Nephron progenitor cell (in vitro differentiated cells): ENCODE measurements at regions not wholly inside any gene's neighbourhood (a gene's known extent, or its start where the extent isn't known, plus 50 kb on each side); places are given as distances from the start of the nearest gene placed in this dataset.

Experiments used
- DNase-seq: peaks from one replicate; pipeline ENCODE4 v3.0.0; 2021
- H3K27ac Mint-ChIP-seq: 2 replicates; pipeline ENCODE4 v1.8.0; 2021; ENCODE audit warnings: mild to moderate bottlenecking, moderate library complexity, mixed read lengths
- H3K27me3 Mint-ChIP-seq: 2 replicates; pipeline ENCODE4 v1.8.0; 2021; ENCODE audit warnings: mild to moderate bottlenecking, low read depth, mixed read lengths; ENCODE audit not compliant: poor library complexity
- H3K36me3 Mint-ChIP-seq: 2 replicates; pipeline ENCODE4 v1.8.0; 2021; ENCODE audit warnings: low read depth, mixed read lengths
- H3K4me1 Mint-ChIP-seq: 2 replicates; pipeline ENCODE4 v1.8.0; 2021; ENCODE audit warnings: mixed read lengths
- H3K4me3 Mint-ChIP-seq: 2 replicates; pipeline ENCODE4 v1.8.0; 2021; ENCODE audit warnings: mild to moderate bottlenecking, moderate library complexity, mixed read lengths
- H3K9me3 Mint-ChIP-seq: 2 replicates; pipeline ENCODE4 v1.8.0; 2021; ENCODE audit warnings: mild to moderate bottlenecking, moderate library complexity, mixed read lengths
- CTCF ChIP-seq: fragments of 200-600 bp; sonication (generic); IDR thresholded peaks from 2 replicates; pipeline ENCODE4 v1.5.0; 2021; ENCODE audit warnings: antibody characterized with exemption

DNA sequence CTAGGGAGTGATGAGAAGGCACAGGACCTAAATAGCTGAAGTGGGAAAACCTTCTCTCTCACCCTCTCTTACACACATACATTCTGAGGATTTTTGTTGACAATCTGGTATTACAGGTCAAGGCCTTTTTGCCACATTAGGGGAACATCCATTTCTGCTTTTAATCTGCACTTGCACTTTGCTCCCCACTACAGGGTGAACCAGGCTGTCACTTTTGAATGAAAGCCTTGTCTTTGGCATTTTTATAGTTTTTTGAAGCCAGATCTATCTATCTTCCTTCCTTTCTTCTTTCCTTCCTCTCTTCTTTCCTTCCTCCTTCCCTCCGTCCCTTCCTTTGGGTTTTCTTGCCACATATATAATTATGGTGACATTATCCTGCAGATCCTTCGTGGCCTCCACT, 165.9 kb upstream of the OTX2 start:
- TF ChIP-seq CTCF, result no peak
- no peak for DNase-seq
- Mint-ChIP-seq H3K4me1 (no peaks in the 10 kb centered on the region), H3K27me3 (peaks cover 4% of the 10 kb centered on the region), H3K9me3 (no peaks in the 10 kb centered on the region), H3K36me3 (no peaks in the 10 kb centered on the region), H3K27ac (no peak overlapping the region), H3K4me3 (no peak overlapping the region)

- DNase-seq, result no peak
- Mint-ChIP-seq H3K9me3 (no peaks in the 10 kb centered on the region), H3K4me1 (no peaks in the 10 kb centered on the region), H3K27me3 (peaks cover 4% of the 10 kb centered on the region), H3K36me3 (no peaks in the 10 kb centered on the region), H3K27ac (no peak overlapping the region), H3K4me3 (no peak overlapping the region)
- no peak for TF ChIP-seq CTCF
Observed at GRCh38 chr14:56975521-56975920, 165.2 kb upstream of the OTX2 start.

- Mint-ChIP-seq H3K27ac (no peak overlapping the region), H3K9me3 (peaks cover 5% of the 10 kb centered on the region), H3K4me3 (no peak overlapping the region), H3K36me3 (no peaks in the 10 kb centered on the region), H3K27me3 (peaks cover 6% of the 10 kb centered on the region), H3K4me1 (no peaks in the 10 kb centered on the region)
- no peak for TF ChIP-seq CTCF
- DNase-seq, result no peak
Observed at GRCh38 chr14:56972948-56973347, 162.7 kb upstream of the OTX2 start.

DNA sequence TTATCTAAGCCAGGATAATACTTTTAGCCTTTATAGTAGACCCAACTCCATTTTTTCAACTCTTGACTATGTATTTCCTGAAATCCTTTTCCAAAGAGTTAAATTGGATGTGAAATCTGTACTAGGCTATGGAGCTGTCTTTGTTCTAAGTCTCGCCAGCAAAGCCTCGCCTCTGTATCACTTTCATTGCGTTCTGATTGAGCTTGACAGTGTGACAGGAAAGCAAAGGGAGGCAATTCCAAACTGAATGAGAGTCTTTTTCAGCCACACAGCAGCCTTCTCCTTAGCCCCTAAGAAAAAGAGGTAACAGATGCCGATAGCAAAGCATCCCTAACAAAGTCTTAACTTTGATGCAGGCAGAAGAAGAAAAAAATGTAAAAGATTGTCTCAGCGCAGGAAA, 154.6 kb upstream of the OTX2 start:
- Mint-ChIP-seq H3K27ac (no peak overlapping the region), H3K4me3 (no peak overlapping the region), H3K9me3 (peaks cover 4% of the 10 kb centered on the region), H3K27me3 (peaks cover 12% of the 10 kb centered on the region), H3K4me1 (peaks cover 12% of the 10 kb centered on the region), H3K36me3 (no peaks in the 10 kb centered on the region)
- TF ChIP-seq CTCF, result no peak
- DNase-seq, result no peak

GRCh38 chr14:56963381-56963780, 153.1 kb upstream of the OTX2 start:
- no peaks in the 10 kb centered on the region for H3K36me3 Mint-ChIP-seq
- H3K27me3 Mint-ChIP-seq, result peaks cover 9% of the 10 kb centered on the region
- H3K9me3 Mint-ChIP-seq, result no peaks in the 10 kb centered on the region
- no peak overlapping the region for H3K4me3 Mint-ChIP-seq
- peaks cover 12% of the 10 kb centered on the region for H3K4me1 Mint-ChIP-seq
- no peak for DNase-seq
- H3K27ac Mint-ChIP-seq, result no peak overlapping the region
- no peak for TF ChIP-seq CTCF

DNA sequence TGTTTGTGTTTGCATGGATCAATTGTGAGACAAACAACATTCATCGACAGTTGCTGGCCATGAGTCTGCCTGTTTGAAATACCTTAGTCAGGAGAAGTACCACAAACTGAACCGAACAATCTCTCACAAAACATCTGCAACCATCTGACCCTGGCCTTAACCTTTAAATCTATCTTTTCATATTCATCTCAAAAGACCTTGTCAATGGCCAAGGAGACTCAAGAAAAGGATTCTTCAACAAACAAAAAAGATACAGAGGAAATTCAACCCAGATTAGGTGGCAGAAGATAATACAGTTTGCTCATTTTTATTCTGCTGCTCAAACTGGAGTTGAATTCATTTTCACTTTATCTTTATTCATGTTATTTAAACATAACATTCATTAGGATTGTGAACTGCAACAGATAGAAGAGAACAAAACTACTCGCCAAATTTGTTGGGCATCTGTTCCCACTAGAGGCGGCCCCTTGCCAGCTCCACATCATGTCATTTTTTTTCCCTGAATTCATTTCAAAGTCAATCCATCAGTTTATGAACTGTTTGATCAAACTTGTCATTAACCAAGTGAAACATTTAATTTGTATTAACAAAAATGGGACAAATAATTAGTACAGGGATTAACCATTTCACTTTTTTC, 152.3 kb upstream of the OTX2 start:
- H3K27ac Mint-ChIP-seq, result no peak overlapping the region
- H3K36me3 Mint-ChIP-seq, result no peaks in the 10 kb centered on the region
- no peak for TF ChIP-seq CTCF
- no peaks in the 10 kb centered on the region for H3K9me3 Mint-ChIP-seq
- H3K4me3 Mint-ChIP-seq, result no peak overlapping the region
- H3K4me1 Mint-ChIP-seq, result peaks cover 12% of the 10 kb centered on the region
- peaks cover 3% of the 10 kb centered on the region for H3K27me3 Mint-ChIP-seq
- no peak for DNase-seq
